ENCODE measurements at regions not wholly inside any gene's neighbourhood (a gene's known extent, or its start where the extent isn't known, plus 50 kb on each side); places are given as distances from the start of the nearest gene placed in this dataset.

- no peak overlapping the region for H3K4me3 ChIP-seq
- H3K27me3 ChIP-seq (replicated peaks; ENCODE audit: insufficient read depth): no peaks in the 10 kb centered on the region
- no peaks in the 10 kb centered on the region for H3K36me3 ChIP-seq
- H3K9me3 ChIP-seq: no peaks in the 10 kb centered on the region
- no peaks in the 10 kb centered on the region for H3K4me1 ChIP-seq (ENCODE audit: control insufficient read depth in 1 of 2, low read depth in 2 of 2)
- no peak for ATAC-seq (ENCODE audit: insufficient number of reproducible peaks, low FRiP score, low read depth)
- no peak overlapping the region for H3K27ac ChIP-seq
- DNase-seq (ENCODE audit: low spot score): no peak
- TF ChIP-seq, protein P1, sequence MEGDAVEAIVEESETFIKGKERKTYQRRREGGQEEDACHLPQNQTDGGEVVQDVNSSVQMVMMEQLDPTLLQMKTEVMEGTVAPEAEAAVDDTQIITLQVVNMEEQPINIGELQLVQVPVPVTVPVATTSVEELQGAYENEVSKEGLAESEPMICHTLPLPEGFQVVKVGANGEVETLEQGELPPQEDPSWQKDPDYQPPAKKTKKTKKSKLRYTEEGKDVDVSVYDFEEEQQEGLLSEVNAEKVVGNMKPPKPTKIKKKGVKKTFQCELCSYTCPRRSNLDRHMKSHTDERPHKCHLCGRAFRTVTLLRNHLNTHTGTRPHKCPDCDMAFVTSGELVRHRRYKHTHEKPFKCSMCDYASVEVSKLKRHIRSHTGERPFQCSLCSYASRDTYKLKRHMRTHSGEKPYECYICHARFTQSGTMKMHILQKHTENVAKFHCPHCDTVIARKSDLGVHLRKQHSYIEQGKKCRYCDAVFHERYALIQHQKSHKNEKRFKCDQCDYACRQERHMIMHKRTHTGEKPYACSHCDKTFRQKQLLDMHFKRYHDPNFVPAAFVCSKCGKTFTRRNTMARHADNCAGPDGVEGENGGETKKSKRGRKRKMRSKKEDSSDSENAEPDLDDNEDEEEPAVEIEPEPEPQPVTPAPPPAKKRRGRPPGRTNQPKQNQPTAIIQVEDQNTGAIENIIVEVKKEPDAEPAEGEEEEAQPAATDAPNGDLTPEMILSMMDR (IDR thresholded peaks at IDR 0.05): no peak
Measured at GRCh38 chr2:34105006-34105767, 506.1 kb upstream of the FAM98A start.

DNA sequence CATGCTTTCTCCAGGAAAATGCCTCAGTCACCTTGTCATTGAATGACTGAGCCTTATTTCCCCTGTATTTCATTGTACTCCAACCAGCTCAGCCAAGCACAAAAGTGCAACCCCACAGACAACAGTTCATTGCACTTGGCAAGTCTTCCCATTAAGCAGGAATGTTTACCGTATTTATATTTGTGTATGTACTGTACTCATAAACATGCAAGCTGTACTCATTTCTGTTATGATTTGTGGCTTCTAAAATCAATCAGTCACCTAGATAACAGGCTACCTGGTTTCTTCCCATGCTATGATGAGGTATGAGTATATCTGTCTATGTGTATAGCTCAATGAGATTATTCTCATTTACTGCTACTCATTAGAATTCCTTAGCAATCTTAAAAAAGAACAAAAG lies 505.5 kb upstream of the FAM98A start:
- no peaks in the 10 kb centered on the region for H3K4me1 ChIP-seq (ENCODE audit: control insufficient read depth in 1 of 2, low read depth in 2 of 2)
- H3K27ac ChIP-seq: no peak overlapping the region
- H3K9me3 ChIP-seq: no peaks in the 10 kb centered on the region
- no peak for ATAC-seq (ENCODE audit: insufficient number of reproducible peaks, low FRiP score, low read depth)
- TF ChIP-seq, protein P1 (IDR thresholded peaks at IDR 0.05): no peak
- DNase-seq (ENCODE audit: low spot score): no peak
- no peak overlapping the region for H3K4me3 ChIP-seq
- H3K36me3 ChIP-seq: no peaks in the 10 kb centered on the region
- H3K27me3 ChIP-seq (replicated peaks; ENCODE audit: insufficient read depth): no peaks in the 10 kb centered on the region

GRCh38 chr2:34103437-34103836 lies 504.3 kb upstream of the FAM98A start:
- Histone ChIP-seq H3K36me3 (no peaks in the 10 kb centered on the region), H3K27ac (no peak overlapping the region), H3K9me3 (no peaks in the 10 kb centered on the region), H3K4me1 (ENCODE audit: control insufficient read depth in 1 of 2, low read depth in 2 of 2) (no peaks in the 10 kb centered on the region), H3K27me3 (replicated peaks; ENCODE audit: insufficient read depth) (no peaks in the 10 kb centered on the region), H3K4me3 (no peak overlapping the region)
- TF ChIP-seq, protein P1 (IDR thresholded peaks at IDR 0.05): no peak
- no peak for ATAC-seq (ENCODE audit: insufficient number of reproducible peaks, low FRiP score, low read depth)
- DNase-seq (ENCODE audit: low spot score): no peak

GRCh38 chr2:34102339-34102738 lies 503.2 kb upstream of the FAM98A start:
- Histone ChIP-seq H3K27ac (no peak overlapping the region), H3K36me3 (no peaks in the 10 kb centered on the region), H3K27me3 (replicated peaks; ENCODE audit: insufficient read depth) (no peaks in the 10 kb centered on the region), H3K4me3 (no peak overlapping the region), H3K4me1 (ENCODE audit: control insufficient read depth in 1 of 2, low read depth in 2 of 2) (no peaks in the 10 kb centered on the region), H3K9me3 (no peaks in the 10 kb centered on the region)
- TF ChIP-seq, protein P1 (IDR thresholded peaks at IDR 0.05): no peak
- DNase-seq (ENCODE audit: low spot score) (no peak), ATAC-seq (ENCODE audit: insufficient number of reproducible peaks, low FRiP score, low read depth) (no peak)

DNA sequence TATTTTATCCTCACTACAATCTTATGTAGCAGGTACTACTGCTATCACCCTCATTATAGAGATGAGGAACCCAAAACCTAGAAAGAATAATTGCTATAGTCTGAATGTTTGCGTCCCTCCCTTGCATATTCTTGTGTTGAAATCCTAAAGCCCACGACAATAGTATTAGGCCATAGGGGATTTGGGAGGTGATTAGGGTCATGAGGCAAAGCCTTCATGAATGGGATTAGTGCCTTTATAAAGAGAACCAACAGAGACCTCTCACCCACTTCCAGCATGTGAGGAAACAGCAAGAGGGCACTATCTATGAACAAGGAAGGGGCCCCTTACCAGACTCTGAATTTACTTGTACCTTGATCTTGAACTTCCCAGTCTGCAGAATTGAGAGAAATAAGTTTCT lies 500.3 kb upstream of the FAM98A start:
- TF ChIP-seq, protein P1 (IDR thresholded peaks at IDR 0.05): no peak
- no peaks in the 10 kb centered on the region for H3K27me3 ChIP-seq (replicated peaks; ENCODE audit: insufficient read depth)
- H3K4me3 ChIP-seq: no peak overlapping the region
- H3K4me1 ChIP-seq (ENCODE audit: control insufficient read depth in 1 of 2, low read depth in 2 of 2): no peaks in the 10 kb centered on the region
- no peaks in the 10 kb centered on the region for H3K36me3 ChIP-seq
- ATAC-seq (ENCODE audit: insufficient number of reproducible peaks, low FRiP score, low read depth) (no peak), DNase-seq (ENCODE audit: low spot score) (no peak)
- H3K9me3 ChIP-seq: no peaks in the 10 kb centered on the region
- no peak overlapping the region for H3K27ac ChIP-seq
